Progenitor cell of endocrine pancreas (in vitro differentiated cells): ENCODE measurements at regions not wholly inside any gene's neighbourhood (a gene's known extent, or its start where the extent isn't known, plus 50 kb on each side); places are given as distances from the start of the nearest gene placed in this dataset.

Source experiments
- DNase-seq: peaks from one replicate; pipeline ENCODE4 v3.0.0; 2021; ENCODE audit warnings: low spot score; ENCODE audit not compliant: unreplicated experiment
- H3K27ac Mint-ChIP-seq: 2 replicates; pipeline ENCODE4 v1.8.0; 2021; ENCODE audit warnings: mild to moderate bottlenecking, moderate library complexity, mixed read lengths
- H3K27me3 Mint-ChIP-seq: 2 replicates; pipeline ENCODE4 v1.8.0; 2021; ENCODE audit warnings: mixed read lengths
- H3K36me3 Mint-ChIP-seq: 2 replicates; pipeline ENCODE4 v1.8.0; 2022; ENCODE audit warnings: mixed read lengths; ENCODE audit not compliant: insufficient read depth
- H3K4me1 Mint-ChIP-seq: 2 replicates; pipeline ENCODE4 v1.8.0; 2021; ENCODE audit warnings: low read depth, mixed read lengths
- H3K4me3 Mint-ChIP-seq: 2 replicates; pipeline ENCODE4 v1.8.0; 2021; ENCODE audit warnings: low read depth, mild to moderate bottlenecking, moderate library complexity, mixed read lengths
- H3K9me3 Mint-ChIP-seq: 2 replicates; pipeline ENCODE4 v1.8.0; 2021; ENCODE audit warnings: low read depth, mixed read lengths
- TF ChIP-seq, protein P1 (sequence below): fragments of 200-600 bp; sonication (generic); IDR thresholded peaks from one replicate; pipeline ENCODE4 v1.5.0; 2021; ENCODE audit warnings: antibody characterized with exemption, mild to moderate bottlenecking; ENCODE audit not compliant: unreplicated experiment

DNA sequence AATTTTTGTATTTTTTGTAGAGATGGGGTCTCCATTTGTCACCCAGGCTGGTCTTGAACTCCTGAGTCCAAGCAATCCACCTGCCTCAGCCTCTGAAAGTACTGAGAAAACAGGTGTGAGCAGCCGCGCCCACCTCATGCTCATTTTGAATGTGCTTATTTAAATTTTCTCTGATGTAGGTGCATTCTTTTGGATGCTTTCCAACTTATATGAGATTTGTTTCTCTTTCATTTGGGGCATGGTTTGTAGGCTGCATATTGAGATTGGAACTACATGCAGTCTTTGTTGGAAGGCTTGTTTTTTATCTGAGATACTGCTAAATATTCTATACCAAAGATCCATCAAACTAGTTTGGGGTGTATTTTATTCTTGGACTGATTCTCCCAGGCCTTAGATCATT, 81.0 kb upstream of the IVNS1ABP start:
- no peaks in the 10 kb centered on the region for H3K36me3 Mint-ChIP-seq
- no peaks in the 10 kb centered on the region for H3K9me3 Mint-ChIP-seq
- peaks cover 6% of the 10 kb centered on the region for H3K4me1 Mint-ChIP-seq
- no peak overlapping the region for H3K4me3 Mint-ChIP-seq
- no peak for DNase-seq
- TF ChIP-seq, protein P1, sequence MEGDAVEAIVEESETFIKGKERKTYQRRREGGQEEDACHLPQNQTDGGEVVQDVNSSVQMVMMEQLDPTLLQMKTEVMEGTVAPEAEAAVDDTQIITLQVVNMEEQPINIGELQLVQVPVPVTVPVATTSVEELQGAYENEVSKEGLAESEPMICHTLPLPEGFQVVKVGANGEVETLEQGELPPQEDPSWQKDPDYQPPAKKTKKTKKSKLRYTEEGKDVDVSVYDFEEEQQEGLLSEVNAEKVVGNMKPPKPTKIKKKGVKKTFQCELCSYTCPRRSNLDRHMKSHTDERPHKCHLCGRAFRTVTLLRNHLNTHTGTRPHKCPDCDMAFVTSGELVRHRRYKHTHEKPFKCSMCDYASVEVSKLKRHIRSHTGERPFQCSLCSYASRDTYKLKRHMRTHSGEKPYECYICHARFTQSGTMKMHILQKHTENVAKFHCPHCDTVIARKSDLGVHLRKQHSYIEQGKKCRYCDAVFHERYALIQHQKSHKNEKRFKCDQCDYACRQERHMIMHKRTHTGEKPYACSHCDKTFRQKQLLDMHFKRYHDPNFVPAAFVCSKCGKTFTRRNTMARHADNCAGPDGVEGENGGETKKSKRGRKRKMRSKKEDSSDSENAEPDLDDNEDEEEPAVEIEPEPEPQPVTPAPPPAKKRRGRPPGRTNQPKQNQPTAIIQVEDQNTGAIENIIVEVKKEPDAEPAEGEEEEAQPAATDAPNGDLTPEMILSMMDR, result no peak
- no peak overlapping the region for H3K27ac Mint-ChIP-seq
- peaks cover 2% of the 10 kb centered on the region for H3K27me3 Mint-ChIP-seq

DNA sequence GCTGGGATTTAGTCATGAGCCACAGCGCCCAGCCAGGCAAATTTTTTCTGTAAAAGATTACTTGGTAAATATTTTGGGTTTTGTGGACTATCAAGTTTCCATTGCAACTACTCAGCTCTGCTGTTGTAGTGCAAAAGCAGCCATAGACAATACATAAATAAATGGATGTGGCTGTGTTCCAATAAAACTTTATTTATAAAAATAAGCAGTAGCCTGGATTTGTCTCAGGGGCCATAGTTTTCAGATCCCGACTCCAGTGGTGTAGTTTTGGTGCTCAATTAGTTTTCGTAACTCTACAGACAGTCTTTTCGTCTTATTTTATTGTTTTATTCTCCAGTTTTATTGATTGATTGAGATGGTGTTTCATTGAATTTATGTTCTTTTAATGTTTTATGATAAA, 80.1 kb upstream of the IVNS1ABP start:
- Mint-ChIP-seq H3K36me3 (no peaks in the 10 kb centered on the region), H3K27me3 (no peaks in the 10 kb centered on the region), H3K9me3 (no peaks in the 10 kb centered on the region)

DNA sequence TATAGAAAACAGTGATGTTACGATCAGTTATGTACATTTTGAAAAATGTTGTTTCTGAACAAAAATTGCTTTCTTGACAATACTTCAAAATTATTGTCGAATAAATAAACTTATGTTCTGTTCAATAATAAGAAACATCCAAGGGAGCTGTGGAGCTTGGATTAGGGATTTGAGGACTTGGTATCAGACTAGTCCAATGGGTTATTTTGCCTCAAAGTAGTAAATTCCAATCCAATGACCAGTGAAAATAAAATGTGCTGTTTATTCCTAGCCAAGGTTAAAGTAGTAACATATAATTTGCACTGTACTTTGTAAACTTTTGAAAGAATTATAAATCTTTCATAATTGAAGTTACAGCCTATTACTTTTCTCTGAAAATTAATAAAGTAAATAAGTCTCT, 79.1 kb upstream of the IVNS1ABP start:
- no peaks in the 10 kb centered on the region for H3K27me3 Mint-ChIP-seq
- peaks cover 6% of the 10 kb centered on the region for H3K4me1 Mint-ChIP-seq
- no peaks in the 10 kb centered on the region for H3K36me3 Mint-ChIP-seq
- H3K9me3 Mint-ChIP-seq, result no peaks in the 10 kb centered on the region
- TF ChIP-seq, protein P1, result no peak
- no peak for DNase-seq
- no peak overlapping the region for H3K4me3 Mint-ChIP-seq
- no peak overlapping the region for H3K27ac Mint-ChIP-seq

More for the DNA sequence above, 80.1 kb upstream of the IVNS1ABP start:
- H3K27ac Mint-ChIP-seq, result no peak overlapping the region
- H3K4me3 Mint-ChIP-seq, result no peak overlapping the region
- no peak for DNase-seq
- peaks cover 6% of the 10 kb centered on the region for H3K4me1 Mint-ChIP-seq
- TF ChIP-seq, protein P1, result no peak

DNA sequence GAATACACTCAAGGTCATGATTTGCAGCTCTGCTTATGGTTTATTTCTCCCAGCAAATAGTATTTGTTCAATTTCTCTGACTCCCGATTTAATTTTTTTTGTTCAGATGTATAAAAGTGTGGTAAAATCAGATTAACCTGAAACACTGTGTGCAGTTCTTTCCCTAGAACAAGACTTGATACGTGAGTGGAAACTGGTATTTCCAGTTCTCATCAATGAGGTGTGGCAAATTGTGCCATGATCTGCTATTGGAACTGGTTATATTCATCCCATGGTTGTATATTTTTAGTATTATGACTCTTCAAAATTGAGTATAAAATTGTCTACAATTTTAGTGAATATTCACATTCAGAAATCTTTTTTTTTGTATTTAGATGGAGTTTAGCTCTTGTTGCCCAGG, 76.8 kb upstream of the IVNS1ABP start:
- TF ChIP-seq, protein P1, result no peak
- Mint-ChIP-seq H3K9me3 (no peaks in the 10 kb centered on the region), H3K4me3 (no peak overlapping the region), H3K36me3 (no peaks in the 10 kb centered on the region), H3K27ac (no peak overlapping the region), H3K27me3 (no peaks in the 10 kb centered on the region), H3K4me1 (peaks cover 4% of the 10 kb centered on the region)
- DNase-seq, result no peak

DNA sequence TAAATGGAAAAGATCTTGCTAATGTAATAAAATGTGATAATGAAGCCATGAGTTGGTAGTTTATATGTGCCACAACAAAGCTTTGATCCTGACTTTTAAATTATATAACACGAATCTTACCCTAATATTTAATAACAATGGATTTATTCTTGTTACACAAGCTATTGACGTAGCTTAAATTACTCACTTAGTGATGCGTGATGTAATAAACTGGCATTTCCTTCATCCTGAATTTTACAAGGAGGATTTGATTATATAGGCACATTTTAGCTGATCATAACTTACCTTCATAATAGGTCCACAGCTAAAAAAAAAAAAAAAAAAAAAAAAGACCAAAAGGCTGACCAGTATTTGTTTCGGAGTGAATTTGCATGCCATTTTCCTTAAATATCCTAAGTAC, 76.2 kb upstream of the IVNS1ABP start:
- DNase-seq, result no peak
- TF ChIP-seq, protein P1, result no peak
- H3K27me3 Mint-ChIP-seq, result no peaks in the 10 kb centered on the region
- H3K4me3 Mint-ChIP-seq, result no peak overlapping the region
- H3K9me3 Mint-ChIP-seq, result no peaks in the 10 kb centered on the region
- no peaks in the 10 kb centered on the region for H3K36me3 Mint-ChIP-seq
- H3K27ac Mint-ChIP-seq, result no peak overlapping the region
- H3K4me1 Mint-ChIP-seq, result peaks cover 6% of the 10 kb centered on the region
